IPS-18c (cell line): ENCODE measurements at regions not wholly inside any gene's neighbourhood (a gene's known extent, or its start where the extent isn't known, plus 50 kb on each side); places are given as distances from the start of the nearest gene placed in this dataset.
"Not testable (repeated sequence)": the region's sequence is repeated elsewhere in the genome, so short reads cannot be mapped to it uniquely, and the experiment has no call there.

ENCODE experiments used
- H3K4me3 ChIP-seq: 2 replicates; pipeline ENCODE4 v1.7.0; 2013; ENCODE audit warnings: low read depth, mild to moderate bottlenecking, low read length, moderate library complexity; ENCODE audit not compliant: insufficient read depth
- H3K9me3 ChIP-seq: one replicate; pipeline ENCODE4 v1.6.1; 2013; ENCODE audit warnings: mild to moderate bottlenecking, low read length, moderate library complexity; ENCODE audit not compliant: control insufficient read depth, insufficient read depth

- H3K4me3 ChIP-seq, result no peak overlapping the region
- H3K9me3 ChIP-seq, result no peaks in the 10 kb centered on the region
These were observed 165.8 kb downstream of the AKAIN1 start for GRCh38 chr18:5031216-5031615.

- H3K4me3 ChIP-seq, result no peak overlapping the region
- no peaks in the 10 kb centered on the region for H3K9me3 ChIP-seq
These were observed 166.4 kb downstream of the AKAIN1 start for GRCh38 chr18:5030636-5031035.

- Histone ChIP-seq H3K9me3 (no peaks in the 10 kb centered on the region), H3K4me3 (no peak overlapping the region)
These were observed 167.5 kb downstream of the AKAIN1 start for GRCh38 chr18:5029592-5029991.

- H3K9me3 ChIP-seq, result no peaks in the 10 kb centered on the region
- H3K4me3 ChIP-seq, result no peak overlapping the region
These were observed 172.3 kb downstream of the AKAIN1 start for GRCh38 chr18:5024741-5025140.

DNA sequence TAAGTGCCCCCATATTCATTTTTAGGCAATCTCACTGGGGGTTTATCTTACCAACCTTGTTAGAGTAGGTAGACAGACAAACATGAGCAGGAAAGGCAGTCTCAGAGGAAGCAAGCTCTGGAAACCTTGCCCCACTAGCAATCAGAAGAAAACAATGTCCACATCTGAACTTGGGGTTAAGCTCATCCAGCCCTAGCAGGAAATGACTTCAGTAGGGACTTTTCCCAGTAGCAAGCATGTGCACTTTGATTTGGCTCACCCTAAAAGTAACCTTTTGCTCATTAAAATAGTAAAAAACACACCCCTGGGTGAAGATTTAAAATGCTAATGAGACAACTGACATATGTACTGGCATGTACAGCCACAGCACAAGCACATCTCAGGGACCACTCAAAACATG lies 175.5 kb downstream of the AKAIN1 start:
- Histone ChIP-seq H3K4me3 (no peak overlapping the region), H3K9me3 (no peaks in the 10 kb centered on the region)

DNA sequence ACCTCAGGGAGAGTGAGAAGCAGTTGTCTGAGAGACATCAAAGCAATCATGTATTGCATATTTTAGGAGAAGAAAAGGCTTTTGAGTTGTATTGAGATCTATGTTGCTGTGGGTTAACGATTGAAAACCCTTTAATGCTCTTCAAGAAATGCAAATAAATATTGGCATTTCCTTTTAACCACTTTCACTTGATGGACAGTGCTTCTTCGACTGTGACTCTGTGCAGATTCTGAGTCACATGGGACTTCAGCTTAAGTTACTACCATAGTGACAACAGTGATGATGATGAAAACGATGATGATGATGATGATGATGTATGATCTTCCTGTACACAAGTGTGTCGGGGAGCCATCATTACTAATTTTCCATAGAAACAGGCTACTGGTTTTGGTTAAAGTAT lies 181.8 kb downstream of the AKAIN1 start:
- H3K9me3 ChIP-seq, result no peaks in the 10 kb centered on the region
- no peak overlapping the region for H3K4me3 ChIP-seq

- peak overlapping the region; percentile 56 for H3K4me3 ChIP-seq
- H3K9me3 ChIP-seq, result not testable (repeated sequence)
These were observed 192.8 kb downstream of the AKAIN1 start for GRCh38 chr18:5004031-5004820.

DNA sequence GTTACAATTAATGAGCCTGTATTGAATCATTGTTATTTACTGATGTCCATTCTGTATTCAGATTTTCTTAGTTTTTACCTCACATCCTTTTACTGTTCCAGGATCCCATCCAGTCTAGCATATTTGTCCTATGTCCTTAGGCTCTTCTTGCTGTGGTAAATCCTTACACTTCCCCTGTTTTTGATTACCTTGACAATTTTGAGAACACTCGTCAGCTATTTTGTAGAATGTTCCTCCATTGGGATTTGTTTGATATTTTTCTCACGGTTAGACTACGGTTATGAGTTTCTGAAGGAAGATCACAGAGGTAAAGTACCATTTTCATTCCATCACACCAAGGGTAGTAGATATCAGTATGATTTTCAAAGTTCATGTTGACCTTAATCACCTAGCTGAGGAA lies 202.3 kb downstream of the AKAIN1 start:
- Histone ChIP-seq H3K9me3 (no peaks in the 10 kb centered on the region), H3K4me3 (no peak overlapping the region)

DNA sequence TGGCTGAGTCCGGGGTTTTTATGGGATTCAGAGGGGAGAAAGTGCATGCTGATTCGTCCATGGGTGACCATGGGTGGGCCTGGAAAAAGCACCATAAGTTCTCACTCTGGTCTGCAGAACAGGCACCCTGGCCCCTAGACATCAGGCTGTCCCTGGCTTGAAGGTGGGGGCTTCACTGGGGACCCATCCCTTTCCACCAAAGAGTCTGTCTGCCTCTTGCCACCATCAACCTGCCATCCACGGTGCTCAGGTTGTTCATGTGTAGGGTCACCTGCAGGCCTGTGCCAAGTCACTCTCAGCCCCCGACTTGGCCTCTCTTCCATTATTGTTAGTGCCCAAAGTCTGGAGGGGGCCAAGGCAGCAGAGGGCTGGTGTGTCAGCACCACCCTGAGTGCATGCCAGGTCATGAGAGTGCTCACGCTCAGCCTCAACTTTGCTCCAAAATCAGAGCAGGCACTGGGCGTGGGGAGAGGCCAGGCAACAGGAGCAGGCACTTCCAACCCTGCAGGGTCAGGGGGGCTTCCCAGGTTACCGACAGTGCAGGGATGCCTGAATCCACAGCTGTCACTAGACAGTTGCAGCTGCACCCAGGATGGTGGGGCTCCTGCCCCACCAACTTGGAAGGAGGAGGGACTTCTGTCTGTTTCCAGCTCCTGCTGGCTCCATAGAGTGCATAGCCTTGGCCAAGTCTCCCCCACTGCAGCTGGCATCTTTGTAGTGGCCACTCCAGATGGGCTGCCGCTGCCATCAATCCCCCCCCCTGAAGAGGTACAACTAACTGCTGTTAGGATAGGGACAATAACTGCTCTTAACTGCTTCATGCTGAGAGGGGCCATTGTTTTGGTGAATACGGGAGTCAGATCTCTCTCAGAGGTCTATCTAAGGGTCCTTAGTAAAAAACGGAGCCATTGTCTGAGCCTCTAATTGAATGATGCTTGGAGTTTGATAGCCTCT lies 209.3 kb downstream of the AKAIN1 start:
- Histone ChIP-seq H3K4me3 (no peak overlapping the region), H3K9me3 (peaks cover 2% of the 10 kb centered on the region)

DNA sequence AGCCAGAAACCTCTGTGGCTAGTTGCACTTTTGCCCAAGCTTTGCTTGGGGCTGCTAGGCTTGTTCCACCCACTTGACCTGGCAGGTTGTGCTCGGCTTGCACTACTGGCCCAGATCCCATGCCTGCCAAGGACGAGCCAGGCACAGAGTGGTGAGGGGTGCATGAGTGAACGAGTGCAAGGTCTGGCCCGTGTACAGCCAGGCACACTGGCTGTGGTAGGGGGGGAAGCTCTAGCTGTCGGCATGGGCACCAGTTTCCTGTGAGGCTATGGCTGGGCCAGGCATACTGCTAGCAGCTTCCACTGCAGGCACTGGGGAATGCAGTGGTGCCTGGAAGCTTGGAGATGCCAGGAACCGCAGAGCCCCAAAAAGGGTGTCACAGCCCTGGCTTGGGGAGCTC lies 210.4 kb downstream of the AKAIN1 start:
- Histone ChIP-seq H3K4me3 (no peak overlapping the region), H3K9me3 (peaks cover 2% of the 10 kb centered on the region)

DNA sequence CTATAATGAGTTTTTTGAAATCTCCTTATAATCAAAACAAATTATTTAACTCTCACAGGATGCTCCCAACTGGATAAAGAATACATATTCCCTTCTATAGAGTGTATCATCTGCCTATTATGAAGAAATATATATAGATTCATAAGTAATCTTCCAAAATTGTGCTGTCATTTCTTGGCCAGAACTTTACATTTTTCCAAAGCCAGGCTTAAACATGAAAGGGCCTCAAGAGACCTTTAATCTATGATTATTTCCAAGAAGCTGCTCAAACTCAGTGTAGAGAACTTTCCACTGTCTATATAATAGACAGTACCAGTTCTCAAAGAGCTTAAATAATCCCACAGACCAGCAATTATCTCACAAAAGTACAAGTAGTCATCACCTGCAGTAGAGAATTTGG lies 211.0 kb downstream of the AKAIN1 start:
- Histone ChIP-seq H3K9me3 (peaks cover 2% of the 10 kb centered on the region), H3K4me3 (no peak overlapping the region)

DNA sequence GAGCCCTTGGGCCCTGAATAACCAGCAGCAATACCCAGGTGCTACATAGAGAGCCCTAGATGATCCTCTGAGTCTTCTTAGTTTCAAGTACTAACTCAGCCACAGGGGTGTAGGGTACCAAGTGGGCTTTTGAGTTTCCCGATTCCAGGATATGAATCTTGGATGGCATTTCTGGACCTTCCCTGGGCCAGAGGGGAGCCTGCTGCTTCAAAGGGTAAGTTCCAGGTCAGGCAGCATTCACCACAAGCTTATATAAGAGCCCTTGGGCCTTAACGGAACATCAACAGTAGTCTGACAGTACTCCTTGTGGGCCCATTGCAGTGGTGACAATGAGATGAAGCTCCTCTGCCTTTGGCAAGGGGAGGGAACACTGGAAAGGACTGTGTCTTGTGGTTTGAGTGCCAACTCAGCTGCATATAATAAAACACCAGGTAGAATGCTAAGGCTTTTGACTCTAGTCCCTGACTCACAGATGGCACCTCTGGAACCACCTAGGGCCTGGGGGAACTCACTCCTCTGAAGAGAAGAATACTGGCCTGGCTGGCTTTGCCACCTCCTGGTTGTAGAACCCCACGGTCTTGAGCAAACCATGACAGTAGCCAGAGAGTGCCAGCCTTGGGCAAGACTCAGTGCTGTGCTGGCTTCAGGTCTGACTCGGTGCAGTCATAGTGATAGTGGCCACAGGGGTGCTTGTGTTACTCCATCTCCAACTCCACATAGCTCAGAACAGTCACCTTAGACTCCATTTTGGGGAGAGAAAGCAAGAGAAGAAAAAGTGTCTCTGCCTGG lies 235.7 kb downstream of the AKAIN1 start:
- no peaks in the 10 kb centered on the region for H3K9me3 ChIP-seq
- no peak overlapping the region for H3K4me3 ChIP-seq

- H3K9me3 ChIP-seq, result no peaks in the 10 kb centered on the region
- no peak overlapping the region for H3K4me3 ChIP-seq
These were observed 236.5 kb downstream of the AKAIN1 start for GRCh38 chr18:4960578-4960977.

DNA sequence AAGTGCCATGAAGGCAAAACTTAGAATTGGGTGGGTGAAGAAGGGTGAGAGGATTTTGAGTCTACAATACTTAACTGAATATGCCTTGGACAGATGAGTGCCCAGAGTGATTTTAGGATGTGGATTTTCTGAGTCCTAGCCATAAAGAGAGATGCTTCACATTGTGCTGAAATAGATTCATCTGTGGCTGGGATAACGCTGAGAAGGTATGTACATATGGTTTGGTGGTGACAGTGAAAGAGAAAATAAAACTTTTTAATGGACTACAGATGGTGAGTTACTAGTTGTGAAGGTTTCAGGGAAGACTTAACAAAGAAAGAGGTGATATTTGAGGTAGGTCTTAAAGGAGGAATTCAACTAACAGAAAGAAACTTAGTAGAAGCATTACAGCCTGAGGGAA lies 265.8 kb downstream of the AKAIN1 start:
- H3K4me3 ChIP-seq, result no peak overlapping the region
- no peaks in the 10 kb centered on the region for H3K9me3 ChIP-seq

GRCh38 chr18:4921548-4921947 lies 275.5 kb downstream of the AKAIN1 start:
- Histone ChIP-seq H3K9me3 (peaks cover under 1% of the 10 kb centered on the region), H3K4me3 (no peak overlapping the region)

GRCh38 chr18:4917509-4917908 lies 279.5 kb downstream of the AKAIN1 start:
- H3K9me3 ChIP-seq, H3K4me3 ChIP-seq: not testable (repeated sequence)

DNA sequence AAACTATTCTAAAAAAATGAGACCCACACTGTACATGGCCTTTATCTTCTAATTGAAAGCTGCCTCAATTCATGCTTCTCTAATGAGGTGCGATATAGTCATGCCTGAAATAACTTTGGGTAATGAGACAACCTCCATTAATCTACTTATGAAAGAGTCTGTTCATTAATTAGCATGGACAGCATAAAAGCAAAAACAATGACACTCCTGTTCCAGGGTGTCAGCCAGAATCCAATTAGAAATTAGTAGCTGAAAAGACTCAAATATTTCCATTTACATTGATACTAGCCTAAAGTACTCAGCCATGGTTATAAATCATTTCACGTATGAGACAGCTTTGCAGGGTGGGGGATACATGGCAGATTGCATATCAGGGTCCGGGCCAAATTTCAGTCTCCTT lies 288.7 kb downstream of the AKAIN1 start:
- no peak overlapping the region for H3K4me3 ChIP-seq
- peaks cover 2% of the 10 kb centered on the region for H3K9me3 ChIP-seq
